Erythroblast (primary cell): ENCODE measurements at regions not wholly inside any gene's neighbourhood (a gene's known extent, or its start where the extent isn't known, plus 50 kb on each side); places are given as distances from the start of the nearest gene placed in this dataset.

Source experiments
- GATA1 ChIP-seq: IDR thresholded peaks from 2 replicates; pipeline ENCODE4 v1.6.1; 2011; ENCODE audit warnings: low read depth, mild to moderate bottlenecking, control low read depth, low read length, moderate library complexity
- POLR2A ChIP-seq: IDR thresholded peaks from 2 replicates; pipeline ENCODE4 v1.6.1; 2011; ENCODE audit warnings: mild to moderate bottlenecking, low read length

DNA sequence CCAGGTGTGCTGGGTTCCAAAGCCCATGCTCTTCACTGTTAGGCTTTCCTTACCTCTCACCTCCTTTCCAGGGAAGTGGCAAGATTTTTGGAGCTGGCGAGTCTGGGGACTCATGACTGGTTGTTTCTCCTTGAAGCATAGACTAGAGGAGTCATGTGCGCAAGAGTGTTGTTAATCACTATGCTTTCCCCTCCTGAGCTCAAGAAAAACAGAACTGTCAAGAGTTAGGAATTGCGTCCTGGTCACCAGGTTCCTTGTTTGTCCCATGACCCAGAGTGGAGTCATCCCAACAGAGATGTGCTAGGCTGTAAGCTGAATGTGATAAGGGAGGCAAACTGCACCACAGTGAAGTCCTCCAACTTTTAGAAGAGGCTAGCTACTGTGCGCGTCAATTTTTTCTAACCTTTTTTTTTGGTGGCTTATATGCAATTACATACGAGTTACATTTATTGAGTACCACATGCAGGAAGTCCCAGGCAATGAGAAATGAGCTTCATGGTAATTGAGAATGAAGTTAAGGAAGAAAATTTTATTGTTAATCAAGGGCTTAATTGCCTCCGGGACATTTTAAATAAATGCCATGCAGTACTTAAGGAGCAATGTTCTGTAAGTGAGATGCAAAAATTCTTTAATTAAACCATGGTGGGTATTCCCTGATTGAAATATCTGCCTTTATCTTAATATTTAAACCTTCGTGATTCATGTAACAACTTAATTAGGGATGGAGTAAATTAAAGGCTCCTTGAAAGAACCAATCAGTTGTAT, 233.9 kb downstream of the ZIC5 start:
- TF ChIP-seq POLR2A = no peak
- TF ChIP-seq GATA1 = no peak
